Neural cell (in vitro differentiated cells): ENCODE measurements at regions not wholly inside any gene's neighbourhood (a gene's known extent, or its start where the extent isn't known, plus 50 kb on each side); places are given as distances from the start of the nearest gene placed in this dataset.

Source experiments
- EP300 ChIP-seq: fragments of 450-650 bp; conservative IDR thresholded peaks from 2 replicates; pipeline ENCODE4 v1.6.1; 2014; ENCODE audit warnings: antibody characterized with exemption, mild to moderate bottlenecking, moderate library complexity; ENCODE audit not compliant: poor library complexity, severe bottlenecking
- EZH2 ChIP-seq: fragments of 200-600, 300-800 bp; shearing (Covaris generic), sonication (generic); IDR thresholded peaks from 2 replicates; pipeline ENCODE4 v1.6.1; 2014; ENCODE audit warnings: antibody characterized with exemption, low read length, borderline replicate concordance, mild to moderate bottlenecking; ENCODE audit not compliant: insufficient read depth, poor library complexity, severe bottlenecking
- MXI1 ChIP-seq: fragments of 450-650 bp; conservative IDR thresholded peaks from 2 replicates; pipeline ENCODE4 v1.6.1; 2014; ENCODE audit warnings: antibody characterized with exemption, mild to moderate bottlenecking; ENCODE audit not compliant: poor library complexity, severe bottlenecking
- POLR2AphosphoS5 ChIP-seq: IDR thresholded peaks from 2 replicates; pipeline ENCODE4 v1.6.1; 2012
- RAD21 ChIP-seq: fragments of 450-650 bp; conservative IDR thresholded peaks from 2 replicates; pipeline ENCODE4 v1.6.1; 2014; ENCODE audit warnings: antibody characterized with exemption, mild to moderate bottlenecking, moderate library complexity
- TF ChIP-seq, protein P1 (sequence below): fragments of 450-650 bp; IDR thresholded peaks from 2 replicates; pipeline ENCODE4 v1.5.1; 2014; ENCODE audit warnings: antibody characterized with exemption, mild to moderate bottlenecking, moderate library complexity; ENCODE audit not compliant: poor library complexity, severe bottlenecking

- TF ChIP-seq, protein P1, sequence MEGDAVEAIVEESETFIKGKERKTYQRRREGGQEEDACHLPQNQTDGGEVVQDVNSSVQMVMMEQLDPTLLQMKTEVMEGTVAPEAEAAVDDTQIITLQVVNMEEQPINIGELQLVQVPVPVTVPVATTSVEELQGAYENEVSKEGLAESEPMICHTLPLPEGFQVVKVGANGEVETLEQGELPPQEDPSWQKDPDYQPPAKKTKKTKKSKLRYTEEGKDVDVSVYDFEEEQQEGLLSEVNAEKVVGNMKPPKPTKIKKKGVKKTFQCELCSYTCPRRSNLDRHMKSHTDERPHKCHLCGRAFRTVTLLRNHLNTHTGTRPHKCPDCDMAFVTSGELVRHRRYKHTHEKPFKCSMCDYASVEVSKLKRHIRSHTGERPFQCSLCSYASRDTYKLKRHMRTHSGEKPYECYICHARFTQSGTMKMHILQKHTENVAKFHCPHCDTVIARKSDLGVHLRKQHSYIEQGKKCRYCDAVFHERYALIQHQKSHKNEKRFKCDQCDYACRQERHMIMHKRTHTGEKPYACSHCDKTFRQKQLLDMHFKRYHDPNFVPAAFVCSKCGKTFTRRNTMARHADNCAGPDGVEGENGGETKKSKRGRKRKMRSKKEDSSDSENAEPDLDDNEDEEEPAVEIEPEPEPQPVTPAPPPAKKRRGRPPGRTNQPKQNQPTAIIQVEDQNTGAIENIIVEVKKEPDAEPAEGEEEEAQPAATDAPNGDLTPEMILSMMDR = no peak
- TF ChIP-seq MXI1 (no peak), EP300 (no peak), RAD21 (no peak), POLR2AphosphoS5 (no peak), EZH2 (no peak)
Measured at GRCh38 chr13:99055281-99055680, 77.4 kb upstream of the DOCK9 start.
